ENCODE measurements at regions not wholly inside any gene's neighbourhood (a gene's known extent, or its start where the extent isn't known, plus 50 kb on each side); places are given as distances from the start of the nearest gene placed in this dataset.

DNA sequence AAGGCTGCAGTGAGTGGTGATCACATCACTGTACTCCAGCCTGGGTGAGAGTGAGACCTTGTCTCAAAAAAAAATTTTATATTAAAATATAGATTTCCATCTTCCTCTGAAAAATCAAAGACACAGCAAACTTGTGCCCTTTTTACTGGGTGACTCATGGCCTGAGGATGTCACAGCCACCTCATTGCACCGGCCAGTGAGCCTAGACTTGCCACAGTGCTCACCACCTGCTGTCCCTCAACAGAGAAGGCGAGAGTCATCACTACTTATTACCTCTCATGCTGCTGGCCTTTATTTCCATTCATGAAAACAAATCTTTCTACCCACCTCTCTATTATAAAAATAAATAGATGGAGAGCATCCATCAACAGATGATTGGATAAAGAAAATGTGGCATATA, 295.8 kb downstream of the PREX1 start (continued):
- TF ChIP-seq, protein P1, sequence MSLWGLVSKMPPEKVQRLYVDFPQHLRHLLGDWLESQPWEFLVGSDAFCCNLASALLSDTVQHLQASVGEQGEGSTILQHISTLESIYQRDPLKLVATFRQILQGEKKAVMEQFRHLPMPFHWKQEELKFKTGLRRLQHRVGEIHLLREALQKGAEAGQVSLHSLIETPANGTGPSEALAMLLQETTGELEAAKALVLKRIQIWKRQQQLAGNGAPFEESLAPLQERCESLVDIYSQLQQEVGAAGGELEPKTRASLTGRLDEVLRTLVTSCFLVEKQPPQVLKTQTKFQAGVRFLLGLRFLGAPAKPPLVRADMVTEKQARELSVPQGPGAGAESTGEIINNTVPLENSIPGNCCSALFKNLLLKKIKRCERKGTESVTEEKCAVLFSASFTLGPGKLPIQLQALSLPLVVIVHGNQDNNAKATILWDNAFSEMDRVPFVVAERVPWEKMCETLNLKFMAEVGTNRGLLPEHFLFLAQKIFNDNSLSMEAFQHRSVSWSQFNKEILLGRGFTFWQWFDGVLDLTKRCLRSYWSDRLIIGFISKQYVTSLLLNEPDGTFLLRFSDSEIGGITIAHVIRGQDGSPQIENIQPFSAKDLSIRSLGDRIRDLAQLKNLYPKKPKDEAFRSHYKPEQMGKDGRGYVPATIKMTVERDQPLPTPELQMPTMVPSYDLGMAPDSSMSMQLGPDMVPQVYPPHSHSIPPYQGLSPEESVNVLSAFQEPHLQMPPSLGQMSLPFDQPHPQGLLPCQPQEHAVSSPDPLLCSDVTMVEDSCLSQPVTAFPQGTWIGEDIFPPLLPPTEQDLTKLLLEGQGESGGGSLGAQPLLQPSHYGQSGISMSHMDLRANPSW (CRISPR knock-in tag; IDR thresholded peaks at IDR 0.05; ENCODE audit: borderline replicate concordance): no peak
- TF ChIP-seq MYNN (CRISPR knock-in tag; IDR thresholded peaks at IDR 0.05; ENCODE audit: low read depth): no peak

DNA sequence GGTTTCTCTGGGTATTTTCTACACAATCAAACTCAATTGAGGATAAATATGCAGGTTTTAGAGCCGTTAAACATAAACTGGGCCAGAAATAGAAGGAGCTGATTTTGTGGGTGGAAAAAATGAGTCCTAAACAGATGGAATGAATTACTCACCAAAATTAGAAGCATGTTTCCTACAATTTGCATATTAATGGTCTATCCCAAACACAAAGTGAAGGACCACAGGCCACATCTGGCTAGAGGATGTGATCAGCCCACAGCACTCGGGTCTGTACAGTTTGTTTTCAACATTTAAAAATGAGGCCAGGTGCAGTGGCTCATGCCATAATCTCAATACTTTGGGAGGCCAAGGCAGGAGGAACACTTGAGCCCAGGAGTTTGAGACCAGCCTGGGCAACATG, 296.3 kb downstream of the PREX1 start:
- POLR2A ChIA-PET: no interaction called here
- in situ Hi-C loops (cut with HindIII; ENCODE audit: extremely low pct_ligation_motif_present, low pct_unique_long_range_greater_than_20kb) (no loop called here), intact Hi-C loops (cut with micrococcal nuclease; ENCODE audit: unreplicated experiment) (no loop called here)
- no peaks in the 10 kb centered on the region for H3K4me1 ChIP-seq (ENCODE audit: insufficient read depth, low read length)
- no peaks in the 10 kb centered on the region for H3K9me3 ChIP-seq (ENCODE audit: low read length)
- FAIRE-seq (no peak), DNase-seq (ENCODE audit: low spot score) (no peak), ATAC-seq (no peak)
- H2AFZ ChIP-seq (ENCODE audit: low read length): no peak overlapping the region
- H3K4me3 ChIP-seq (replicated peaks in 1 of 3; ENCODE audit: insufficient read depth in 1 of 3, low read depth in 2 of 3, low read length in 3 of 3): no peak overlapping the region
- H4K20me1 ChIP-seq (ENCODE audit: insufficient read depth, low read length): no peaks in the 10 kb centered on the region
- H3K4me2 ChIP-seq (ENCODE audit: low read depth, low read length): no peak overlapping the region
- CTCF ChIA-PET (ENCODE audit: low intra/inter-chr PET ratio, low total read pairs): no interaction called here
- 0% methylated on average over 2 of the region's 2 CpGs for WGBS (ENCODE audit: low lambda C conversion rate)
- H3K27me3 ChIP-seq (ENCODE audit: control insufficient read depth in 1 of 2, insufficient read depth in 2 of 2, low read length in 2 of 2): no peaks in the 10 kb centered on the region
- no TSS peak for BruUV-seq (replicated peaks)
- no peaks in the 10 kb centered on the region for H3K79me2 ChIP-seq (ENCODE audit: insufficient read depth, low read length)
- no peak overlapping the region for H3K27ac ChIP-seq (ENCODE audit: extremely low read length, insufficient read depth, low read length)
- no peak overlapping the region for H3K9ac ChIP-seq (ENCODE audit: insufficient read depth, low read depth, low read length)
- no peaks in the 10 kb centered on the region for H3K36me3 ChIP-seq (replicated peaks in 1 of 2; ENCODE audit: control insufficient read depth in 1 of 2, insufficient read depth in 2 of 2, low read length in 2 of 2)
- TF ChIP-seq, protein P2, sequence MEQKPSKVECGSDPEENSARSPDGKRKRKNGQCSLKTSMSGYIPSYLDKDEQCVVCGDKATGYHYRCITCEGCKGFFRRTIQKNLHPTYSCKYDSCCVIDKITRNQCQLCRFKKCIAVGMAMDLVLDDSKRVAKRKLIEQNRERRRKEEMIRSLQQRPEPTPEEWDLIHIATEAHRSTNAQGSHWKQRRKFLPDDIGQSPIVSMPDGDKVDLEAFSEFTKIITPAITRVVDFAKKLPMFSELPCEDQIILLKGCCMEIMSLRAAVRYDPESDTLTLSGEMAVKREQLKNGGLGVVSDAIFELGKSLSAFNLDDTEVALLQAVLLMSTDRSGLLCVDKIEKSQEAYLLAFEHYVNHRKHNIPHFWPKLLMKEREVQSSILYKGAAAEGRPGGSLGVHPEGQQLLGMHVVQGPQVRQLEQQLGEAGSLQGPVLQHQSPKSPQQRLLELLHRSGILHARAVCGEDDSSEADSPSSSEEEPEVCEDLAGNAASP (CRISPR knock-in tag; IDR thresholded peaks at IDR 0.05; ENCODE audit: borderline replicate concordance): no peak
- TF ChIP-seq ZMYM4 (CRISPR knock-in tag; IDR thresholded peaks at IDR 0.05): no peak
- no peak for TF ChIP-seq HNRNPUL1 (IDR thresholded peaks at IDR 0.05; ENCODE audit: low read depth, low read length)
- TF ChIP-seq REL (CRISPR knock-in tag; conservative IDR thresholded peaks at IDR 0.05): no peak
- no peak for TF ChIP-seq FOXM1 (CRISPR knock-in tag; IDR thresholded peaks at IDR 0.05)
- no peak for TF ChIP-seq GABPB1 (CRISPR knock-in tag; IDR thresholded peaks at IDR 0.05)
- TF ChIP-seq, protein P3, sequence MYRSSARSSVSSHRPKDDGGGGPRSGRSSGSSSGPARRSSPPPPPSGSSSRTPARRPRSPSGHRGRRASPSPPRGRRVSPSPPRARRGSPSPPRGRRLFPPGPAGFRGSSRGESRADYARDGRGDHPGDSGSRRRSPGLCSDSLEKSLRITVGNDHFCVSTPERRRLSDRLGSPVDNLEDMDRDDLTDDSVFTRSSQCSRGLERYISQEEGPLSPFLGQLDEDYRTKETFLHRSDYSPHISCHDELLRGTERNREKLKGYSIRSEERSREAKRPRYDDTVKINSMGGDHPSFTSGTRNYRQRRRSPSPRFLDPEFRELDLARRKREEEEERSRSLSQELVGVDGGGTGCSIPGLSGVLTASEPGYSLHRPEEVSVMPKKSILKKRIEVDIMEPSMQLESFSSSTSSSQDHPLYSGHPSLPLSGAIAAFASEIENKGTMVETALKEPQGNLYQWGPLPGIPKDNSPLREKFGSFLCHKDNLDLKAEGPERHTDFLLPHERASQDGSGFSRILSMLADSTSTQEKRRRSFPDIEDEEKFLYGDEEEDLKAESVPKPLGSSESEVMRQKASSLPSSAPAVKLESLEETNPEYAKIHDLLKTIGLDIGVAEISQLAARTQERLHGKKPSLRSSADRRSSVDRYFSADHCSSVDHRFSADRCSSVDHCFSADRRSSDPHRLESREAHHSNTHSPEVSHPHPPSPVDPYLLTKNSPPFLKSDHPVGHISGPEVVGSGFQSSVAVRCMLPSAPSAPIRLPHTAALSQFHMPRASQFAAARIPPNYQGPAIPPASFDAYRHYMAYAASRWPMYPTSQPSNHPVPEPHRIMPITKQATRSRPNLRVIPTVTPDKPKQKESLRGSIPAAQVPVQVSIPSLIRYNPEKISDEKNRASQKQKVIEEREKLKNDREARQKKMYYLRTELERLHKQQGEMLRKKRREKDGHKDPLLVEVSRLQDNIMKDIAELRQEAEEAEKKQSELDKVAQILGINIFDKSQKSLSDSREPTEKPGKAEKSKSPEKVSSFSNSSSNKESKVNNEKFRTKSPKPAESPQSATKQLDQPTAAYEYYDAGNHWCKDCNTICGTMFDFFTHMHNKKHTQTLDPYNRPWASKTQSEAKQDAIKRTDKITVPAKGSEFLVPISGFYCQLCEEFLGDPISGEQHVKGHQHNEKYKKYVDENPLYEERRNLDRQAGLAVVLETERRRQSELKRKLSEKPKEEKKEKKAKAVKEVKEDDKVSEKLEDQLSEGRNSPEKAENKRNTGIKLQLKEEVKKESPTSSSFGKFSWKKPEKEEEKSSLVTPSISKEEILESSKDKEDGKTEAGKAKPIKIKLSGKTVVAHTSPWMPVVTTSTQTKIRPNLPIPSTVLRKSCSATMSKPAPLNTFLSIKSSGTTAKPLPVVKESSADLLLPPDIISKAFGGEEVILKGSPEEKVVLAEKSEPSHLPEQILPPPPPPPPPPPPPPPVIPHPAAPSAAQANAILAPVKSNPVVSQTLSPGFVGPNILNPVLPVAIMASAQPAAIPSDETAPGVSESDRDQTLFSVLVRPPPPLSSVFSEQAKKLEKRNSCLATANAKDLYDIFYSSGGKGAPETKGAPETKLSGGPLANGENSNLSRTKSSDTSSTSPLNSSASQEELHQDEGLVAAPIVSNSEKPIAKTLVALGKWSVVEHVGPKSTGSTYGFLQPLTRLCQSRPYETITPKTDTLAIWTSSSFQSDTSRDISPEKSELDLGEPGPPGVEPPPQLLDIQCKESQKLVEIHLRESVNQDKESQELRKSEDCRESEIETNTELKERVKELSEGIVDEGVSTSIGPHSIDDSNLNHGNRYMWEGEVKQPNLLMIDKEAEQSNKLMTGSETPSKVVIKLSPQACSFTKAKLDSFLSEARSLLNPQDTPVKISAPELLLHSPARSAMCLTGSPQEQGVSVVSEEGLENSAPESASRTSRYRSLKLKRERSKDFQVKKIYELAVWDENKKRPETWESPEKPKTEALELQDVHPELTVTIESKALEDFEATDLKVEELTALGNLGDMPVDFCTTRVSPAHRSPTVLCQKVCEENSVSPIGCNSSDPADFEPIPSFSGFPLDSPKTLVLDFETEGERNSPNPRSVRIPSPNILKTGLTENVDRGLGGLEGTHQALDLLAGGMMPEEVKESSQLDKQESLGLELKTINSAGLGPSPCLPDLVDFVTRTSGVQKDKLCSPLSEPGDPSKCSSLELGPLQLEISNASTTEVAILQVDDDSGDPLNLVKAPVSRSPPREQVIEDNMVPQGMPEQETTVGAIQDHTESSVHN (CRISPR knock-in tag; IDR thresholded peaks at IDR 0.05): no peak
- TF ChIP-seq ZFP62 (CRISPR knock-in tag; IDR thresholded peaks at IDR 0.05): no peak
- no peak for TF ChIP-seq ATF7 (IDR thresholded peaks at IDR 0.05)
- no peak for TF ChIP-seq ATF7 (CRISPR knock-in tag; IDR thresholded peaks at IDR 0.05)
- TF ChIP-seq ZNF136 (CRISPR knock-in tag; IDR thresholded peaks at IDR 0.05; ENCODE audit: low read depth): no peak
